ENCODE measurements at regions not wholly inside any gene's neighbourhood (a gene's known extent, or its start where the extent isn't known, plus 50 kb on each side); places are given as distances from the start of the nearest gene placed in this dataset.

DNA sequence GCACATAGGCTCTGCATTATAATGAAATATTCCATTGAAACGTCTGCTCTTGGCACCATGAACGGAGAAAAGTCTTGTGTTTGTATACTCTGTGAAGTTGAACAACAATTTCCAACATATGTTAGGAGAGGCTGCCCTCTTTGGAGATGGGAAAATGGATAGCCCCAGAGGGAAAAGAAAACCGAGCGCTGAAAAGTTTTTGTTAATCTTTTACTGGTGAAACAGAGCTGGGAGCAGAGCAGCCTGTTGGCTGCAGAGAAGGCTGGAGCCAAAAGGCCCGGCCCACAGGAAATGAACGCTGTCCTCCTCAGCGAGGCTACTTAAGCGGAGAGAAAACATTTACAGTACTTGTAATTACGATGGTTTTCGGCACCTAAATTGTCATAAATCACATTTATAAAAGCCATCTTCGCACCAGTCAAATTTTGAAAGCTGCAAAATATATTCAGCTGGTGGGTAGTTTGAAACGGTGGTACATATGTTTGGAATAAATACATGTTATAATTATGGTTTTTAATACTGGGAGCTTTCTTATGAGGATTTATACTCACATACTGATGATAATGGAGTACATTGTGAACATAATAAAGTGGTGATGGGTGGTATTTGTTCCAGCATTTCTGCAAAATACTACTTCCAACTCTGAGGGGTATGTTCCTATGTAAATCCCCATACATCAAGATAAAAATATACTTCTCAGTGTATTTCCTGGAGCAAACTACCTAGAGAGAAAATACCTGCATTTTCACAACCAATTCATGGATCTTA lies 129.6 kb upstream of the CNTLN start:
- H3K4me3 ChIP-seq (ENCODE audit: low read depth, low read length, poor library complexity, severe bottlenecking) = no peak overlapping the region
- CTCF ChIA-PET = no interaction called here
- TF ChIP-seq, protein P1, sequence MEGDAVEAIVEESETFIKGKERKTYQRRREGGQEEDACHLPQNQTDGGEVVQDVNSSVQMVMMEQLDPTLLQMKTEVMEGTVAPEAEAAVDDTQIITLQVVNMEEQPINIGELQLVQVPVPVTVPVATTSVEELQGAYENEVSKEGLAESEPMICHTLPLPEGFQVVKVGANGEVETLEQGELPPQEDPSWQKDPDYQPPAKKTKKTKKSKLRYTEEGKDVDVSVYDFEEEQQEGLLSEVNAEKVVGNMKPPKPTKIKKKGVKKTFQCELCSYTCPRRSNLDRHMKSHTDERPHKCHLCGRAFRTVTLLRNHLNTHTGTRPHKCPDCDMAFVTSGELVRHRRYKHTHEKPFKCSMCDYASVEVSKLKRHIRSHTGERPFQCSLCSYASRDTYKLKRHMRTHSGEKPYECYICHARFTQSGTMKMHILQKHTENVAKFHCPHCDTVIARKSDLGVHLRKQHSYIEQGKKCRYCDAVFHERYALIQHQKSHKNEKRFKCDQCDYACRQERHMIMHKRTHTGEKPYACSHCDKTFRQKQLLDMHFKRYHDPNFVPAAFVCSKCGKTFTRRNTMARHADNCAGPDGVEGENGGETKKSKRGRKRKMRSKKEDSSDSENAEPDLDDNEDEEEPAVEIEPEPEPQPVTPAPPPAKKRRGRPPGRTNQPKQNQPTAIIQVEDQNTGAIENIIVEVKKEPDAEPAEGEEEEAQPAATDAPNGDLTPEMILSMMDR (conservative IDR thresholded peaks at IDR 0.05; ENCODE audit: low read depth, low read length) = no peak
- no peak for TF ChIP-seq EZH2 (IDR thresholded peaks at IDR 0.05; ENCODE audit: borderline replicate concordance, low read depth, low read length, poor library complexity, severe bottlenecking)
- H3K36me3 ChIP-seq (ENCODE audit: insufficient read depth, low read length, poor library complexity, severe bottlenecking) = no peaks in the 10 kb centered on the region
- no peaks in the 10 kb centered on the region for H3K27me3 ChIP-seq (replicated peaks; ENCODE audit: insufficient read depth, low read depth, low read length, poor library complexity)
- peak; percentile 57 for DNase-seq (ENCODE audit: low spot score)
- no TSS peak for BruUV-seq (replicated peaks)
- H3K27ac ChIP-seq (ENCODE audit: low read depth, low read length, poor library complexity, severe bottlenecking) = no peak overlapping the region
- H3K4me1 ChIP-seq (ENCODE audit: insufficient read depth, low read length, poor library complexity, severe bottlenecking) = peaks cover 5% of the 10 kb centered on the region
- POLR2A ChIA-PET (ENCODE audit: low non-redundant PET) = no interaction called here
- no peaks in the 10 kb centered on the region for H3K9me3 ChIP-seq (ENCODE audit: low read depth, low read length, poor library complexity, severe bottlenecking)
- intact Hi-C loops (cut with micrococcal nuclease; ENCODE audit: unreplicated experiment) = no loop called here

DNA sequence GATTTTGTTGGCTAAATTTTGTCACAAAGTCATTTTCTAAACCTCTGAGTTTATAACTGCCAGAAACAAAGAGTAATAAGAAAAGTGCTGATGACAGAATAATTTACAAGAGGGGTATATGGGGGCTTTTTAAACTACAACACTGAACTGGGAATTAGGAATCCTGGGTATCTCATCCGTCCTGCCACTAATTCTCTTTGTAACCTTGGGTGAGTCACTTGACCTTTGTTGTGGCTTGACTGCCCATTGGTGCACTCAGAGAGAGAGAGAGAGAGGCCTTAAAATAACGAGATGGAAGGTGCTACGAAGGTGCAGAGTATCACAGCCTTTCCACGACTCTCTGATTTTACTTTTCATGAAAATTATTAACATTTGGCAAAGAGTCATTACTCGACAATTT lies 130.3 kb upstream of the CNTLN start:
- no peaks in the 10 kb centered on the region for H3K36me3 ChIP-seq (ENCODE audit: insufficient read depth, low read length, poor library complexity, severe bottlenecking)
- H3K4me3 ChIP-seq (ENCODE audit: low read depth, low read length, poor library complexity, severe bottlenecking) = no peak overlapping the region
- no TSS peak for BruUV-seq (replicated peaks)
- CTCF ChIA-PET = interaction anchor here (0.8 kb wide), 1 partner anchor 185 kb away, joined by 3 read pairs; no protein-coding TSS in a partner anchor
- peaks cover 5% of the 10 kb centered on the region for H3K4me1 ChIP-seq (ENCODE audit: insufficient read depth, low read length, poor library complexity, severe bottlenecking)
- POLR2A ChIA-PET (ENCODE audit: low non-redundant PET) = no interaction called here
- no peaks in the 10 kb centered on the region for H3K9me3 ChIP-seq (ENCODE audit: low read depth, low read length, poor library complexity, severe bottlenecking)
- no peak for DNase-seq (ENCODE audit: low spot score)
- no peak for TF ChIP-seq EZH2 (IDR thresholded peaks at IDR 0.05; ENCODE audit: borderline replicate concordance, low read depth, low read length, poor library complexity, severe bottlenecking)
- TF ChIP-seq, protein P1 (conservative IDR thresholded peaks at IDR 0.05; ENCODE audit: low read depth, low read length) = no peak
- intact Hi-C loops (cut with micrococcal nuclease; ENCODE audit: unreplicated experiment) = no loop called here
- no peaks in the 10 kb centered on the region for H3K27me3 ChIP-seq (replicated peaks; ENCODE audit: insufficient read depth, low read depth, low read length, poor library complexity)
- H3K27ac ChIP-seq (ENCODE audit: low read depth, low read length, poor library complexity, severe bottlenecking) = no peak overlapping the region

DNA sequence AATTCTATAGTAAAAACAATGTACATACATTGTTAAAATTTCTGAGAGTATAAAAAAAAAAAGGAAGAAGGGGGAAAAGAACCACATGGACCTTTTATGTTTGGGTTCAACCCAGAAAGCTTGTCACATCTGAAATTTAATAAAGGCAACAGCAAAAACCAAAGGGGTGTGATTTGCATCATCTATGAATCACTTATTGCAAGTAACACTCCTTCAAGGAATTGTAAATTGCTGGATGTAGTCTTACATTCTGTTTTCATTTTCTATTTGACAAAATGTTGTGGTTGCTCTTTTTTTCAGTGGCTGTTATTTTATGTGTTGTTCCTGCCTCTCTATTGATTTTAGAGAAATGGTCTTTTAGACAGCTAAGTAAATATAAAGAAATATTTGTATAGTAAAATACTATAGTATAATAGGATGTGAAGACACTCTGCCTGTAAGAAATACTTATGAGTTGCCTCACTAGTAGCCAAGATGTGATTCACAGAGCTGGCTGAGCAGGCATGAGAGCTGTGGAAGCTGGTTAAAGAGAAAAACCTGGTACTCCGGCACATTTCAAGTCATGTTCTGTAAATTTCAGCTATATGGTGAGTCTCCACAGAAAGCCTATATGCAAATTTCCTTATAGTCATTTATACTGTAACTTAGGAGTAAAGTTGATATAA lies 131.1 kb upstream of the CNTLN start:
- no peaks in the 10 kb centered on the region for H3K36me3 ChIP-seq (ENCODE audit: insufficient read depth, low read length, poor library complexity, severe bottlenecking)
- H3K27ac ChIP-seq (ENCODE audit: low read depth, low read length, poor library complexity, severe bottlenecking) = no peak overlapping the region
- no peaks in the 10 kb centered on the region for H3K27me3 ChIP-seq (replicated peaks; ENCODE audit: insufficient read depth, low read depth, low read length, poor library complexity)
- H3K9me3 ChIP-seq (ENCODE audit: low read depth, low read length, poor library complexity, severe bottlenecking) = no peaks in the 10 kb centered on the region
- H3K4me3 ChIP-seq (ENCODE audit: low read depth, low read length, poor library complexity, severe bottlenecking) = no peak overlapping the region
- peaks cover 5% of the 10 kb centered on the region for H3K4me1 ChIP-seq (ENCODE audit: insufficient read depth, low read length, poor library complexity, severe bottlenecking)
- intact Hi-C loops (cut with micrococcal nuclease; ENCODE audit: unreplicated experiment) = no loop called here
- TF ChIP-seq, protein P1 (conservative IDR thresholded peaks at IDR 0.05; ENCODE audit: low read depth, low read length) = no peak
- no peak for TF ChIP-seq EZH2 (IDR thresholded peaks at IDR 0.05; ENCODE audit: borderline replicate concordance, low read depth, low read length, poor library complexity, severe bottlenecking)
- no peak for DNase-seq (ENCODE audit: low spot score)
- BruUV-seq (replicated peaks) = no TSS peak
- ChIA-PET CTCF (interaction anchor here (0.8 kb wide), 1 partner anchor 185 kb away, joined by 3 read pairs; no protein-coding TSS in a partner anchor), POLR2A (ENCODE audit: low non-redundant PET) (no interaction called here)
